K562 (cell line): ENCODE measurements at regions not wholly inside any gene's neighbourhood (a gene's known extent, or its start where the extent isn't known, plus 50 kb on each side); places are given as distances from the start of the nearest gene placed in this dataset.

Experiments
- ATAC-seq: fragments of 200-7000 bp; cut with Tn5 transposase; 3 replicates; pipeline ENCODE4 v1.9.1; 2020; ENCODE audit warnings: moderate library complexity
- BruUV-seq: library from RNA; stranded (reverse); fragments of 400-500 nt; replicated peaks from 2 replicates; lab custom pipeline; 2021; lab: Mats Ljungman, UMichigan
- CTCF ChIA-PET: fragments of 300-600 bp; formaldehyde crosslinking; extraction: SDS; loops from one replicate; lab custom pipeline; 2021; ENCODE audit warnings: low intra/inter-chr PET ratio; lab: Yijun Ruan, JAX
- POLR2A ChIA-PET: fragments of 300-600, 350-650 bp; sonication (Branson Sonifier 250); formaldehyde crosslinking; extraction: SDS; loops from one replicate; lab custom pipeline; 2021; ENCODE audit warnings: antibody characterized with exemption, inconsistent platforms; lab: Yijun Ruan, JAX
- DNase-seq, 4 experiments: peaks; one replicate each; pipeline versions ENCODE4 v3.0.0 to v3.0.0-alpha.2; 2011 to 2018; ENCODE audit warnings: low spot score in 3 of 4, mixed read lengths in 3 of 4; ENCODE audit errors: extremely low read depth in 1 of 4
- FAIRE-seq: peaks from 2 replicates; lab custom pipeline; 2011; peaks lifted over from hg19 to GRCh38; lab: Jason Lieb, UNC
- H2AFZ ChIP-seq: 2 replicates; pipeline ENCODE4 v1.6.0; 2011; ENCODE audit warnings: low read depth, low read length, control low read depth, inconsistent platforms
- H3K27ac ChIP-seq: fragments of 200-600 bp; 3 replicates; pipeline ENCODE4 v1.8.0; 2011; ENCODE audit warnings: low read depth, mild to moderate bottlenecking, control low read depth, inconsistent platforms, low read length, moderate library complexity, mixed read lengths; ENCODE audit errors: extremely low read depth
- H3K27me3 ChIP-seq, 2 experiments: fragments of 300-600 bp in 1 of 2; 2 replicates in 1 of 2; 3 replicates in 1 of 2; pipeline versions ENCODE4 v1.6.0 to v1.8.0; 2011; ENCODE audit warnings: inconsistent platforms in 2 of 2, low read length in 2 of 2, mild to moderate bottlenecking in 1 of 2, mixed read lengths in 1 of 2, moderate library complexity in 1 of 2; ENCODE audit not compliant: control insufficient read depth in 2 of 2, insufficient read depth in 2 of 2
- H3K36me3 ChIP-seq: fragments of 300-600 bp; 3 replicates; pipeline ENCODE4 v1.8.0; 2011; ENCODE audit warnings: mild to moderate bottlenecking, low read length, inconsistent platforms; ENCODE audit not compliant: control insufficient read depth, insufficient read depth
- H3K4me1 ChIP-seq, 2 experiments: fragments of 200-600 bp in 1 of 2; replicated peaks in 1 of 2; 2 replicates in 1 of 2; 3 replicates in 1 of 2; pipeline versions ENCODE4 v1.5.1 to v1.8.0; 2011; ENCODE audit warnings: inconsistent platforms in 2 of 2, low read length in 2 of 2, mild to moderate bottlenecking in 1 of 2, mixed read lengths in 1 of 2, moderate library complexity in 1 of 2; ENCODE audit not compliant: control insufficient read depth in 2 of 2, insufficient read depth in 2 of 2
- H3K4me2 ChIP-seq: 2 replicates; pipeline ENCODE4 v1.6.1; 2011; ENCODE audit warnings: low read length, control low read depth, inconsistent platforms, mixed read lengths; ENCODE audit not compliant: insufficient read depth
- H3K4me3 ChIP-seq: fragments of 200-600 bp; sonication (generic), shearing (Covaris generic); 2 replicates; pipeline ENCODE4 v1.5.1; 2016; ENCODE audit warnings: control low read depth, inconsistent platforms
- H3K79me2 ChIP-seq: fragments of 200-600 bp; 3 replicates; pipeline ENCODE4 v1.8.0; 2011; ENCODE audit warnings: low read length, inconsistent platforms; ENCODE audit not compliant: control insufficient read depth, insufficient read depth
- H3K9ac ChIP-seq, 2 experiments: 2 replicates each; pipeline versions ENCODE4 v1.6.0 to v1.6.1; 2011; ENCODE audit warnings: low read depth in 2 of 2, low read length in 2 of 2, control low read depth in 1 of 2, inconsistent platforms in 1 of 2, mild to moderate bottlenecking in 1 of 2, mixed read lengths in 1 of 2; ENCODE audit not compliant: insufficient read depth in 1 of 2
- H3K9me1 ChIP-seq: one replicate; pipeline ENCODE4 v1.6.0; 2011; ENCODE audit warnings: inconsistent platforms, mild to moderate bottlenecking, low read length, moderate library complexity; ENCODE audit not compliant: control insufficient read depth, insufficient read depth
- H3K9me3 ChIP-seq: replicated peaks from 2 replicates; pipeline ENCODE4 v1.5.1; 2011; ENCODE audit warnings: low read depth, low read length, inconsistent platforms; ENCODE audit not compliant: control insufficient read depth, insufficient read depth
- H4K20me1 ChIP-seq: replicated peaks from 2 replicates; pipeline ENCODE4 v1.6.1; 2011; ENCODE audit warnings: low read length, inconsistent platforms, mixed read lengths; ENCODE audit not compliant: control insufficient read depth, insufficient read depth
- ATF6 ChIP-seq: sonication (generic); formaldehyde crosslinking; IDR thresholded peaks from 2 replicates; pipeline ENCODE4 v1.4.0; 2020; ENCODE audit warnings: mild to moderate bottlenecking, missing genetic modification reagents
- CBFA2T3 ChIP-seq: fragments of 450-650 bp; IDR thresholded peaks from 2 replicates; pipeline ENCODE4 v1.6.1; 2017
- CBX1 ChIP-seq: sonication (generic); IDR thresholded peaks from 2 replicates; pipeline ENCODE4 v1.6.1; 2016; ENCODE audit warnings: antibody characterized with exemption, low read depth, mild to moderate bottlenecking
- FOSL1 ChIP-seq: fragments of 200-800 bp; sonication (Bioruptor generic); conservative IDR thresholded peaks from 2 replicates; pipeline ENCODE4 v1.6.1; 2016; ENCODE audit warnings: missing genetic modification characterization, missing compliant biosample characterization
- FOXJ3 ChIP-seq: sonication (generic); formaldehyde crosslinking; IDR thresholded peaks from 2 replicates; pipeline ENCODE4 v1.4.0; 2020; ENCODE audit warnings: mild to moderate bottlenecking, missing genetic modification reagents
- USF1 ChIP-seq: sonication (generic); formaldehyde crosslinking; IDR thresholded peaks from 2 replicates; pipeline ENCODE4 v1.9.0; 2022; ENCODE audit warnings: mild to moderate bottlenecking, missing genetic modification reagents
- WGBS: fragments of 100-300 bp; shearing (Covaris generic); methylation state at CpG from one replicate; pipeline ENCODE4 v1.1.6; 2016; ENCODE audit warnings: low coverage, mixed read lengths; ENCODE audit not compliant: insufficient coverage; ENCODE audit errors: missing lambda C conversion rate; 5-methylcytosine and 5-hydroxymethylcytosine counted together
- in situ Hi-C: fragments of 300-500 bp; cut with MboI; formaldehyde crosslinking; loops from 4 replicates; pipeline ENCODE4 v1.15.0; 2018; ENCODE audit warnings: inconsistent platforms, mixed read lengths
- intact Hi-C: fragments of 100-400 bp; cut with micrococcal nuclease; formaldehyde crosslinking; loops from 2 replicates; pipeline ENCODE4 v1.14.2; 2022

GRCh38 chr3:106473576-106474475 is 605.0 kb upstream of the CBLB start:
- H3K27ac ChIP-seq = no peak overlapping the region
- no peaks in the 10 kb centered on the region for H3K79me2 ChIP-seq
- no peak overlapping the region for H3K9ac ChIP-seq
- H3K4me3 ChIP-seq = no peak overlapping the region
- no peak overlapping the region for H3K4me2 ChIP-seq
- no peak for DNase-seq
- H3K27me3 ChIP-seq = no peaks in the 10 kb centered on the region
- intact Hi-C loops (no loop called here), in situ Hi-C loops (no loop called here)
- H3K4me1 ChIP-seq = no peaks in the 10 kb centered on the region
- BruUV-seq = no TSS peak
- H2AFZ ChIP-seq = no peak overlapping the region
- no peaks in the 10 kb centered on the region for H4K20me1 ChIP-seq
- TF ChIP-seq ATF6 (CRISPR knock-in tag) (no peak), FOSL1 (tag) (no peak), FOXJ3 (no peak), CBFA2T3 (no peak), CBX1 (no peak), USF1 (CRISPR knock-in tag) (no peak)
- WGBS = 0% methylated on average over 7 of the region's 7 CpGs
- H3K36me3 ChIP-seq = no peaks in the 10 kb centered on the region
- POLR2A ChIA-PET = no interaction called here
- H3K9me3 ChIP-seq = no peaks in the 10 kb centered on the region
- H3K9me1 ChIP-seq = no peaks in the 10 kb centered on the region
- FAIRE-seq = no peak
- CTCF ChIA-PET = no interaction called here
- ATAC-seq = no peak
